SKM-1 (cell line): ENCODE measurements at regions not wholly inside any gene's neighbourhood (a gene's known extent, or its start where the extent isn't known, plus 50 kb on each side); places are given as distances from the start of the nearest gene placed in this dataset.

Source experiments
- DNase-seq: peaks from one replicate; lab custom pipeline; 2025; ENCODE audit not compliant: unreplicated experiment; lab: John Stamatoyannopoulos, UW

- peak; percentile 8 for DNase-seq
Observed at GRCh38 chr14:26765768-26766520, 168.1 kb upstream of the NOVA1 start.

GRCh38 chr14:26766726-26767125 lies 168.9 kb upstream of the NOVA1 start:
- no peak for DNase-seq

- no peak for DNase-seq
Observed at GRCh38 chr14:26773906-26774593, 176.2 kb upstream of the NOVA1 start.

- no peak for DNase-seq
Observed at GRCh38 chr14:26775765-26776563, 178.1 kb upstream of the NOVA1 start.

- DNase-seq, result no peak
Observed at GRCh38 chr14:26791117-26791806, 193.4 kb upstream of the NOVA1 start.

GRCh38 chr14:26794731-26795130 lies 196.9 kb upstream of the NOVA1 start:
- DNase-seq, result no peak

GRCh38 chr14:26808407-26808806 lies 210.6 kb upstream of the NOVA1 start:
- DNase-seq, result no peak

GRCh38 chr14:26810631-26811030 lies 212.8 kb upstream of the NOVA1 start:
- DNase-seq, result no peak

GRCh38 chr14:26811756-26812305 lies 214.0 kb upstream of the NOVA1 start:
- DNase-seq, result no peak

GRCh38 chr14:26820138-26820537 lies 222.3 kb upstream of the NOVA1 start:
- no peak for DNase-seq

- DNase-seq, result no peak
Observed at GRCh38 chr14:26820572-26820971, 222.7 kb upstream of the NOVA1 start.

GRCh38 chr14:26828741-26829140 lies 230.9 kb upstream of the NOVA1 start:
- DNase-seq, result no peak

GRCh38 chr14:26833621-26834176 lies 235.9 kb upstream of the NOVA1 start:
- DNase-seq, result no peak

GRCh38 chr14:26835979-26836570 lies 238.2 kb upstream of the NOVA1 start:
- DNase-seq, result no peak

- no peak for DNase-seq
Observed at GRCh38 chr14:26839481-26839880, 241.6 kb upstream of the NOVA1 start.

GRCh38 chr14:26841326-26841725 lies 243.5 kb upstream of the NOVA1 start:
- no peak for DNase-seq

- DNase-seq, result no peak
Observed at GRCh38 chr14:26841920-26842741, 244.3 kb upstream of the NOVA1 start.

GRCh38 chr14:26845151-26845818 lies 247.5 kb upstream of the NOVA1 start:
- no peak for DNase-seq

- no peak for DNase-seq
Observed at GRCh38 chr14:26846388-26846787, 248.6 kb upstream of the NOVA1 start.
